ENCODE measurements at regions not wholly inside any gene's neighbourhood (a gene's known extent, or its start where the extent isn't known, plus 50 kb on each side); places are given as distances from the start of the nearest gene placed in this dataset.
"Not testable (repeated sequence)": the region's sequence is repeated elsewhere in the genome, so short reads cannot be mapped to it uniquely, and the experiment has no call there.

DNA sequence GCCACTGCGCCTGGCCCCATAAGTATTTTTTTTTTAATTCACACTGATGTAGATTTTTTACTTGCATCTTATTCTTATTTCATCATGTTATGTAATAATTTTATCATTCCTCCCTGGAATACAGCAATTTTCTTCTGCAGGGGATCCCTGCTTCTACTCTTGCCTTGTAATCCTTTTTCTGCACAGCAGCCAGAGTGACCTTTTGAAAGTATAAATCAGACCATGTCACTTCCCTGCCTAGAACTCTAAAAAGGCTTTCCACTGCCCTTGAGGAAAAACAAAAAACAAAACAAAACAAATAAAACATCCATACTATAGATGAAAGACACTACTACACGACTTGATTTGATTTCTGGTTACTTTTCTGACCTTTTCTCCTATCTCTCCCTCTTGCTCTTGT, 1334.7 kb downstream of the REEP3 start:
- DNase-seq (ENCODE audit: low spot score) = no peak

DNA sequence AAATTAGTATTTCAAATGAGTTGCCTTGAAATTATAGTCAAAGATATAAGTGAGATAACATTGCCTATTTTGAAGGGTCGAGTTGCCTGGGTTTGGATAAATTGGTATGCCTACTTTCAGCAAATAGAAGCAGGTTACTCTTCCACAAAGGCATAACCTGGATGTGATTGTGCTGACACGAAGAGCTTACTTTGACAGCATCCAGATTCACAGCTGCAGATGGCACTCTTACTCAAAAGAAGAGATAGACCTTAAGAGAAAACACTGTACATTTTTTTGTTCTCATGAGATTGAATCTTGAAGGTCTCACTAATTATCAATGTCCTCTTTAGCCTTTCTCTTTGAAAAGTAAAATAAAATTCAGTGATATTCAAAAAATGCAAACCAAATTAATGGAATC, 1338.7 kb downstream of the REEP3 start:
- no peak for DNase-seq (ENCODE audit: low spot score)

DNA sequence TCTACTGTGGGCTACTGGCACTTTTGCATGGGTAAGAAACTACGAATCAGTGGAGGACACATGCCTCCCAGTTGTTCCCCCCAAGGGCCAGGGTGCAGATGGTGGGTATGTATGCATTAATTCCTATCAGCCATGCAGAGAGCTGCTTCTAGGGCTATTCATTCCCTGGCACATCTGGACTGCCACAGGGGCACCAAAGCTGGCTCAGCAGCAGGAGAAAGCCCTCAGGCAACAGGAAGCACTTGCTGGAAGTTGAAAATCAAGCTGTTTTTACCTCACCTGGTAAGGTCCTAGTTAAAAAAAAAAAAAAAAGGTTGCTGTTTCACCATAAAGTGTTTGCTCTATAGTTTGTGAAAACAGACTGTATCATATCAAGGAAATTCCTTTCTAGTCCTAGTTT, 1342.6 kb downstream of the REEP3 start:
- DNase-seq (ENCODE audit: low spot score) = no peak

DNA sequence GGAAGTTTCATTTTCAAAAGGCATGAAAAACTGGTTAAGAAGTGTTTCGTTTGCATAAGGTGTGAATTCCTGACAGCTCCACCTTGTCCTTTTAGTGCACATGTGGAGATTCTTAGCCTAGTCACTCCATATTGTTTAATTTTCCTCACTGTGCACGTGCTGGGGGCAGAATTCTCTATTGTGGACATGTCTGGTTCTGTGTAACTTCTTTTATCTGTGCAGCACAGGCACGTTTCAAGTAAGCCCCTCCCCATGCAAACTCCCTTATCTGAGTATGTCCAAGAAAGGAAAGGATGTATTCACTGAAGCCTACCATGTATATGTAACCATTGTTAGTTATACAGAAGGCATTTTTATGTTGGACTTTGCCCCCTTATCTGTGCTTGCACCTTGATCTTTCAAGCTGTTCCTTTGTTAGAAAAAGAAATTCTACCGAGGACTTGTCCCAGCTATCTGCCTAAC, 1346.3 kb downstream of the REEP3 start:
- no peak for DNase-seq (ENCODE audit: low spot score)

DNA sequence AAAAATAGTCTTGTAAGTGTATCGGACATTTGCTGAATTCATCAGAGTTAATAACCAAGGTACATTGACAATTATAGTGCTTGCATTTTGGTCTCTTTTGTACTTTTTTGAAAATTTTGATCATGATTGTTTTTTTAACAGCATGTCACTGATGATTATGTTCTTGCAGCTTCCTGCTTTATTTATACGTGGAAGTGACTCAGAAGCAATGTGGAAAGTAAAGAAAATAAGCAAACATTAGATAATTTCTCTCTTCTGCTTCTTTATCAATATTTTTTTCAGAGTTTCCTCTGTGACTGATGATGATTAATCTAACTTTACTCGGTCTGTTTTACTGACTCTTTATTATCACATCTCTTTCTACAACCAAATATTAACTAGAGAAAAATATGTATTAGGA, 1351.9 kb downstream of the REEP3 start:
- peak; percentile 18 for DNase-seq (ENCODE audit: low spot score)

DNA sequence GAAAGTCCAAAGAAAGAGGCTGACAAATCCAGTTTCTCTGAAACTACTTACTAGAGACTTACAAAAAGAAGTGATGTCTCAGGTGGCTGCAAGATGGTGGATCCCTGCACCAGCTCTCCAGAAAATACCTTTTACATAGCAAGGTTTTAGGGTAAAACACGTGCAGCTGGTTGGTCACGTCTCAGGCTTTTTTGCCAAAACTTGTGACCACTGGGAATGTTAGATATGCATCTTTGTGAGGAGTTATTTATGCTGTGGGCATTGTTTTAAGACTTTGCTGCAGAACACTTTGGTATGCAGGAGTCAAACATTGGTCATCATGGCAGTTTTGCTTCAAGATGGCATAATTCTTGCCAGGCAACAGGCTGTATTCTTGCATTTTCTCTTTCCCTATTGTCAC, 1352.8 kb downstream of the REEP3 start:
- DNase-seq (ENCODE audit: low spot score) = no peak

DNA sequence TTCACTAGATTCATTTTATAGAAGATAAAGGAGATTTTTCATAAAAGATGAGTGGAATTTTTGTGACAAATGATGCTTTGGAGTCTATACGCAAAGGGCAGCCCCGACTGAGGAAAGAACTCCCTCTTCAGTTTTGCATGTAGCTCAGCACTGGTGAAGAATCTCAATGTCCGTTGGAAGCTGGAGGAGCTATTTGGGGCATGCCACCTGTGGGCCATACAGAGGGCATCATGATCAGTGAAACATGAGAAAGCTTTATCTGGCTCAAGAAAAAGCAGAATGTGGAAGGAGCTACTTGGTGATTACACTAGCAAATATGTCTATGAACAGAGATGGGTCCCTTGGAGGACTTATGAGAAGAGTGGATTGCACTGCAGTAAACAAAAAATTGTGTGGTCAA, 1359.3 kb downstream of the REEP3 start:
- no peak for DNase-seq (ENCODE audit: low spot score)

DNA sequence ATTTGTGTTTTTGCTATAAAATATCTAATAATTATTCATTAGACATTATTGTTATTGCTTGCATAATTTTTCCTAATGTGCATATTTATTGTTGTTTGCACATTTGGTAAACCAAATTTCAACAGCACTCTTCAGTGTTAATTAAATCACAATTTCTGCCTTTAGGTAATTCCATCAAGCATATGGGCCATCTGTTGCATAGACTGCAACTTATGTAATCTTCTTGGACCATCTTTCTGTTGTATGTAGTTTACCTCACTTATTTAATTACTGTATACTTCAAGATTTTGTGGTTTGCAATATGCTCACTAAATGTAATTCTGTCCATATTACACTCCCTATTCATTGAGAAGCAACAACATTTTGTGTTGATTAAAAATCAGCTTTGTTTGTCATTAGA, 1360.1 kb downstream of the REEP3 start:
- no peak for DNase-seq (ENCODE audit: low spot score)

DNA sequence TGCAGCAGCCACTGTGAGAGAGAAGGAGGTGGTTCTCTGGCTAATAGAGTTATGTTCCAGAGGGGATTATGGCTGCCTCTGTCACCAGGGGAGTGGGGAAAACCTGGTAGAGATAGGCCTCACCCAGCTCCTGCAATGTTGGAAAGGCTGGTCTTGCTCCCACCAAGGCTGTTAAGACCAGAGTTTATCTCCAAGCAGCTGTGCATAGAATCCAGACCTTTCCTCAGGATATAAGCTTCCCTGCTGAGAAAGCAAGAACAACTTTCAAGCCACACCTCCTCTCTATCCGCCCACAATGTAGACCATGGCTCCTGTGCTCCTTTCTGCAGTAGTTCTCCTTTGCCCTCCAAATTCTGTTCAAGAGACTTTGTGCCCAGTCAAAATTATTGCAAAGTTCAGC, 1375.4 kb downstream of the REEP3 start:
- no peak for DNase-seq (ENCODE audit: low spot score)

DNA sequence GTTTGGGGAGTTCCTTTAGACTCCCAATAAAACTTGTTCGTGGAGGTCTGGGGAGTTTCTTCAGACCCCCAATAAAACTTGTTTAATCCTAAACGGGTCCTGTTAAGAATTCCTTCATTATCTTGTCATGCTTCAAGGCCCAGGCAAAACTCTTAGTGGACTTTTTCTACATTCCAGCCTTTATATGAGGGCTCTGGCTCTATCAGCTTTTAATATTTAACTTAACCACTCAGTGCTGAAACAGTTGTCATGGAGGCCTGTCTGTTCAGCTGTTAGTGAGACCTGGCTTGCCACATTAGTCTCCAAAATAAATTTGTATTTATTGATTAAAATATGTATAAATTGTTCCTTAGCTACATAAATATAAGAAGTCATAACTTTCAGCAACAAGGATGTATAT, 1385.1 kb downstream of the REEP3 start:
- not testable (repeated sequence) for DNase-seq (ENCODE audit: low spot score)

DNA sequence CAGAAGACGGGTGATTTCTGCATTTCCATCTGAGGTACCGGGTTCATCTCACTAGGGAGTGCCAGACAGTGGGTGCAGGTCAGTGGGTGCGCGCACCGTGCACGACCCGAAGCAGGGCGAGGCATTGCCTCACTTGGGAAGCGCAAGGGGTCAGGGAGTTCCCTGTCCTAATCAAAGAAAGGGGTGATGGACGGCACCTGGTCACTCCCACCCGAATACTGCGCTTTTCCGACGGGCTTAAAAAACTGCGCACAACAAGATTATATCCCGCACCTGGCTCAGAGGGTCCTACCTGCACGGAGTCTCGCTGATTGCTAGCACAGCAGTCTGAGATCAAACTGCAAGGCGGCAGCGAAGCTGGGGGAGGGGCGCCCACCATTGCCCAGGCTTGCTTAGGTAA, 1403.1 kb downstream of the REEP3 start:
- DNase-seq (ENCODE audit: low spot score) = not testable (repeated sequence)

DNA sequence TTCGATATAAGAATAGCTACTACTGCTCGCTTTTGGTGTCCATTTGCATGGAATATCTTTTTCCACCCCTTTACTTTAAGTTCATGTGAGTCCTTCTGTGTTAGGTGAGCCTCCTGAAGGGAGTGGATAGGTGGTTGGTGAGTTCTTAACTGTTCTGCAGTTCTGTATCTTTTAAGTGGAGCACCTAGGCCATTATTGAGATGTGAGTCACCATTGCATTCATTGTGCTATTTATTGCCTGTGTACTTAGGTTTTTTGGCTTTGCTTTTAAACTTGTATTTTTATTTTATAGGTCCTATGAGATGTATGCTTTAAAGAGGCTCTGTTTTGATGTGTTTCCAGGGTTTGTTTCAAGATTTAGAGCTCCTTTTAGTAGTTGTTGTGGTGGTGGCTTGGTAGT, 1430.8 kb downstream of the REEP3 start:
- DNase-seq (ENCODE audit: low spot score) = no peak

DNA sequence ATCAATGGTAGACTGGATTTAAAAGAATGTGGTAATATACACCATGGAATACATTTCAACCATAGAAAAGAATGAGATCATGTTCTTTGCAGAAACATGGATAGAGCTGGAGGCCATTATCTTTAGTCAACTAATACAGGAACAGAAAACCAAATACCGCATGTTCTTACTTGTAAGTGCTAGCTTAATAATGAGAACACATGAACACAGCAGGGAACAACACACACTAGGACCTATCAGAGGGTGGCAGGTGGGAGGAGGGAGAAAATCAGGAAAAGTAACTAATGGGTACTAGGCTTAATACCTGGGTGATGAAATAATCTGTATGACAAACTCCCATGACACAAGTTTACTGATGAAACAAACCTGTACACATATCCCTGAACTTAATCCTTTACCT, 1435.2 kb downstream of the REEP3 start:
- no peak for DNase-seq (ENCODE audit: low spot score)

DNA sequence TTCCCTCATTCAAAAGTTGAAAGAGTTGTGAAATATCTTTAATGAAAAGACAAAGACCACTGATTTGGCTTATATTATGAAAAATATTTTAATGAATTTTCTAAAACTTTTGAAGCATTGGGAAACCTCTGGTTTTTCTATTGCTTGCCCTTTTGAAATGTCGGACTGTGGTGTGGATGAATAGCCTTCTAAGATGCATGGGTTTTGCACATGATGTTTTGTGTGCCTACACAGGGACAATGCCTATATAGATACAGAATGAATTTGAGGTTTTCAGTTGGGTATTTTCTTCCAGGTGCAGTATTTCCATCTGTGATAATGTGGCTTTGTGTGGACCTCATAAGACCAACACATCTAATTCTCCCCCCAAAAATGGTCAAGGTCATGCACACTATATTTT, 1437.9 kb downstream of the REEP3 start:
- no peak for DNase-seq (ENCODE audit: low spot score)

DNA sequence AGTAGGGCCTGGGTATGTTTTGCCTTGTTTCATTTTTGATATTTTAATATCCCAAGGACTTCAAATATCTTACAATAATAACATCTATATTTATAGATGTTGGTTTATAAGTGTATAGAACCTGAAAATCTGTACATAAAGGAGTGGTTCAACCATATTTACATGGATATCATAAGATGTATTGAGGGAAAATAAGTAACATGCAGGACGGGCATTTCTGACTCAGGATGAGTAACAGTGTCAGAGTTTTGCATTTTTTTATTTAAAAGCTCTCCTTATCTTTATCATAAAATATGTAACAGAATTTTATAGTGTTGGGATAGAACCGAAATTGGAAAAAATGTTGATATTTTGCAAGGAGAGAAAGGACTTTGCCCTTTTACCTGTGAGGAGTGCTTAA, 1438.7 kb downstream of the REEP3 start:
- no peak for DNase-seq (ENCODE audit: low spot score)

DNA sequence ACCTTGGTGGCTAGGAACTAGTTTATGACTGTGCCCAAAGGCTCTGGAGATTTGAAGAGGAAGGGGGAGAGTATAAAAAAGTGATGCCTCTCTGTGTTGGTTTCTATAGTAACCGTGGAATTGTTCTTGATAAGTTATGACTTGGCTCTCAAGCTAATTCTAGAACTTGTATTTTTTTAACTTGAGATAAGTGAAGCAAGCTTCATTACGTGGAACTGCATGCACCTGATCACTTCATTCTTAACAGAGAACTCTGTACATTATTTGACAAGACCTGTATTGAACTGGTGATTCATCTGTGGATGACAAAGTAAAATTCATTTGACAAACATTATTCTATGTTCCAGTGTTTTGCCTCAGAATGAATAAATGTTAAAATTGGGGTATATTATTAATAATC, 1452.2 kb downstream of the REEP3 start:
- DNase-seq (ENCODE audit: low spot score) = no peak

DNA sequence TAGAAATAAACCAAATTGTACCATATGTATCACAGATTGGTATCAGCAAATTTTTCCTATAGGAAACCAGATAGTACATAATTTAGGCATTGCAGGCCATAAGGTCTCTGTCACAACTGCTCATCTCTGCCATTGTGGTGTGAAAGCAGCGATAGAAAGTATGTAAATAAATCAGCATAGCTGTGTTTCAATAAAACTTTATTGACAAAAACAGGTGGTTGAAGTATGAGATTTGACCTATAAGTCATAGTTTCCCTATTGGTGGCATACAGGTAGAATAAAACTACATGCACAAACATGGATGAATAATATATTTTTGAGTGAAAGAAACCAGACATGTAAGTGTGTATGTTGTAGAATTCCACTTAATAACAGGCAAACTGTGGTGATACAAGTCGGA, 1454.9 kb downstream of the REEP3 start:
- DNase-seq (ENCODE audit: low spot score) = no peak

DNA sequence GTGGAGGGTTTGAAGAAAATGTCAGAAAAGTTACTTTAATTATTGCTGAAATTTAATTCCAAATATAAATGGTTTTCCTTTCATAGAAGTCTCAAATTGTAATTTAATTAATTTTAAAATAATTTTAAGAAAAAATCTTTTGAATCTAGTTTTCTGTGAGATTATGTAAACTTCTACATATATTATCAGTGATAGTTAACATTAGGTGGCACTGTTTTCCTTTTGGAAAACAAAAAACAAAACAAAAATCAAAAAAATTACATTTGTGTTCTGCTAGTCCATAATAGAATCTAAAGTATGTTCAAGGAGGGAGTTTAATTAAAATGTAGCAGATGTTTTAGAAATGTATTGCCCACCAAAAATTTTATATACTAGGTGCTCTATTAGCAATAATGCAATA, 1456.7 kb downstream of the REEP3 start:
- DNase-seq (ENCODE audit: low spot score) = no peak

DNA sequence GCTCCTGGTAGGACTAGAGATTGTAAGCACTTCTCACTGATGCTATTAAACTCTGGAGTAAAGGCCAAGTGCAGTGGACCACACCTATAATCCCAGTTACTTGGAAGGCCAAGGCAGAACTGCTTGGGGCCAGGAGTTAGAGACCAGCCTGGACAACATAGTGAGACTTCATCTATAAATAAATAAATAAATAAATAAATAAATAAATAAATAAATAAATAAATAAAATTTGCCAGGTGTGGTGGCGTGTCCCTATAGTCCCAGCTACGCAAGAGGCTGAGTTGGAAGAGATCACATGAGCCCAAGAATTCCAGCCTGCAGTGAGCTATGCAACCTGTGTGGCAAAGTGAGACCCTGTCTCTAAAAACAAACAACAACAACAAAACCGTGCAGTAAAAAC, 1475.7 kb downstream of the REEP3 start:
- no peak for DNase-seq (ENCODE audit: low spot score)

DNA sequence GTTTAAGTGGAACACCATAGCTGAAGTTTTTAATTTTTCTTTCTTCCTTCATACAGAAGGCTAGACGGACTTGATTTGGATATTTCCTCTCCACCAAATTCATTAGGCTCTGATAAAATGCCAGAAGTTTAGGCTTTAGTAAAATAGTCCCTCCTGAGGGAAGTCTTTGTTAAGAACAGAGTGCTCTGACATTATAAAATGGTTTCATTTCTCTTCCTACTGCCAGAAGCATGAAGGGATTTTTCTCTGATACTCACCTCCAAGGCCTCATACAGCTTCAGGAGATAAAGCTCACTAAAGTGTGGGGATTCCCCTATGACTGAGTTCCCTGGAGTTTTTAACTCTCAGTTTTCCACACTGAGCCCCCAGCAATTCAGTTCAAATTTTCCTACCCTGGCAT, 1489.6 kb downstream of the REEP3 start:
- no peak for DNase-seq (ENCODE audit: low spot score)

DNA sequence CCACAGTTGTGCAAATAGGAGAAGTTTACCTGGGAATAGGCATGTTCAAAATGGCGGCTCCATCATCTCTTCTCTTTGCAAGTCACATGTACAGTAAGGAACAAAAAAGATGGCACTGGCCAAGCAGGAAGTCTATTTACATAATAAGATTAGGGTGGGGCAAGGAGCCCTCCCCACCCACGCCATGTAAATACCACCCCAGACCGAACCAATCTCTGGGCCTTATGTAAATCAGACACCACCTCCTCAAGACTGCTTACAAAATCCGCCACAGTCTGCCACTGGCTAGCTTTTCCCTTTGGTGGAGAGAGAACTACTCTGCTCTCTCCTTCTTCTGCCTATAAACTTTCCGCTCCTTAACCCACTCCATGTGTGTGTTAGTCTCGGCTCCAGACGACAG, 1496.3 kb downstream of the REEP3 start:
- no peak for DNase-seq (ENCODE audit: low spot score)

DNA sequence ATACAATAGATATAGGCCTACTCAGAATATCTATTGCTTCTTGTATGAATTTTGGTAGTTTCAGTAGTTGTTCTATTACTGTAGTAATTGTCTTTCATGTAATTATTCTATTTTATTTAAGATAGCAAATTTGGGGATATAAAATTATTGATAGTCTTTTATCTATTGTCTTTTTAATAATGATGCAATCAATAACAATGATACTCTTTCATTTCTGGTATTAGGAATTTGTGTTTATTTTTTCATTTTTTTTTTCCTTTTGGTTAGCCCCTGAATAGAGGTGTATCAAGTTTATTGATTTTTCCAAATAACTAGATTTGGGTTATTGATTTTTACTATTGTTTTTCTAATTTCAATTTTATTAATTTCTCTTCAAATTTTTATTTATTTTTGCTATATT, 1503.7 kb downstream of the REEP3 start:
- DNase-seq (ENCODE audit: low spot score) = no peak

DNA sequence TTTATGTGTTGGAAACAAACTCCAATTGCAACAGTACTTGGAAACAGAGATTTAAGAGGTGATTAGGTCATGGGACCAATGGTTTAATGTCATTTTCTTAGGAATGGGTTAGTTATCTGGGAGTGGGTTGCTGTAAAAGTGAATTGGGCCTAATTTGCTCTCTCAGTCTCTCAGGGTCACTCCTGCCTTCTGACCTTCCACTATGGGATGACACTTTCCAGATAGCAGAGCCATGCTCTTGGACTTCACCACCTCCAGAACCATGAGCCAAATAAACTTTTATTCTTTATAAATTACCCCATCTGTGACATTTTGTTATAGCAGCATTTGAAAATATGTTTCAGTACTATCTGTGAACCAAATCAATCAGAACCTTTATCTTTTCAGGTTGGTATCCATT, 1509.1 kb downstream of the REEP3 start:
- no peak for DNase-seq (ENCODE audit: low spot score)

DNA sequence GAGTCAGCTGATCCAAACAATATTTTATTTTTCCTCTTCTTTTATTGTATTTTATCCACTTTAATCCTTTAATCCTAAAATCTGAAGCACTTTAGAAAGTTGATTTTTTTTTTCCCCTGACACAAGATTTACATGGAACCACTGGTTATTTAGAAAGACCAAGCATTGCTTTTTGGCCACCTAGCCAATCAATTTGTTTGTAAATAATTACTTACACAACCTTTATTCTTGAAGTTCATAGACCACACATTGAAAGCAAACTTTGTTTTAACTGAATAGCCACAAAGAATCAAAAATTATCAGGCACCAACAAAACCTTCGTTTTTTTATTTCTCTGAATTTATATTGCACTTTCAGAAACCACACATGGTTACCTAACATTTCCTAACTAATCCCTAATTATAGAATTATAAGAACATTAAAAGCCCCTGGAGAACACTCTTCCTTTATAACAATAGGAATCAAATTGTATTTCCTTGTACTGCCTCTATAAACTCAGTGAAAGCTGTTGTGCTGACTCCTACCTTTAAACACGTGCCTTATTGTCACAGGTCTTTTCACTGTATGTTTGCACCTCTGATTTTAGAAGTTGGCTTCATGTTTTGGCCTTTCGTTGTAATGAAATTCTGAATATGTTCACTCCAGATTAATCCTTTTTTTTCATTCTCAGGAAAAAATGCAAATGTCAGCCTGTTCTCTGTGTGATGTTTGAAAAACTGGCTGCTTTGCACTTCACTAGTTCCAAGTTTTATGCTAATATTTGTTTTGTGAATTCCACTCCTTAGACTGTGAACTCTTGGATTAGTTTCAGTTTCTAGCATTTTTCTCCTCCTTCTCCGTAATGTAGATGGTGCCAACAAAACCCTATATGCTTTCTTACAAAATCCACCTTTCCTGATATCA, 1511.9 kb downstream of the REEP3 start:
- no peak for DNase-seq (ENCODE audit: low spot score)
